Neural cell (in vitro differentiated cells): ENCODE measurements at regions not wholly inside any gene's neighbourhood (a gene's known extent, or its start where the extent isn't known, plus 50 kb on each side); places are given as distances from the start of the nearest gene placed in this dataset.

Experiments
- CTCF ChIP-seq: fragments of 450-650 bp; IDR thresholded peaks from 2 replicates; pipeline ENCODE4 v1.5.1; 2014; ENCODE audit warnings: antibody characterized with exemption, mild to moderate bottlenecking, moderate library complexity; ENCODE audit not compliant: poor library complexity, severe bottlenecking
- EZH2 ChIP-seq: fragments of 200-600, 300-800 bp; shearing (Covaris generic), sonication (generic); IDR thresholded peaks from 2 replicates; pipeline ENCODE4 v1.6.1; 2014; ENCODE audit warnings: antibody characterized with exemption, low read length, borderline replicate concordance, mild to moderate bottlenecking; ENCODE audit not compliant: insufficient read depth, poor library complexity, severe bottlenecking
- POLR2AphosphoS5 ChIP-seq: IDR thresholded peaks from 2 replicates; pipeline ENCODE4 v1.6.1; 2012
- SMC3 ChIP-seq: fragments of 450-650 bp; conservative IDR thresholded peaks from 2 replicates; pipeline ENCODE4 v1.6.1; 2014; ENCODE audit warnings: antibody characterized with exemption, mild to moderate bottlenecking, moderate library complexity; ENCODE audit not compliant: poor library complexity

- TF ChIP-seq CTCF = no peak
- TF ChIP-seq POLR2AphosphoS5 = no peak
- TF ChIP-seq SMC3 = no peak
- TF ChIP-seq EZH2 = no peak
Measured at GRCh38 chr3:63740116-63740515, 79.0 kb upstream of the C3orf49 start.
